Choroid plexus epithelial cell (primary cell): ENCODE measurements at regions not wholly inside any gene's neighbourhood (a gene's known extent, or its start where the extent isn't known, plus 50 kb on each side); places are given as distances from the start of the nearest gene placed in this dataset.

Source experiments
- DNase-seq: peaks from one replicate; pipeline ENCODE4 v3.0.0-alpha.2; 2010; ENCODE audit warnings: low read depth
- H3K4me3 ChIP-seq: 2 replicates; pipeline ENCODE4 v1.5.1; 2011; ENCODE audit warnings: low read depth, mild to moderate bottlenecking, control low read depth, low read length, moderate library complexity
- TF ChIP-seq, protein P1 (sequence below): conservative IDR thresholded peaks from 2 replicates; pipeline ENCODE4 v1.5.1; 2011; ENCODE audit warnings: low read depth, mild to moderate bottlenecking, control low read depth, inconsistent platforms, low read length, moderate library complexity

DNA sequence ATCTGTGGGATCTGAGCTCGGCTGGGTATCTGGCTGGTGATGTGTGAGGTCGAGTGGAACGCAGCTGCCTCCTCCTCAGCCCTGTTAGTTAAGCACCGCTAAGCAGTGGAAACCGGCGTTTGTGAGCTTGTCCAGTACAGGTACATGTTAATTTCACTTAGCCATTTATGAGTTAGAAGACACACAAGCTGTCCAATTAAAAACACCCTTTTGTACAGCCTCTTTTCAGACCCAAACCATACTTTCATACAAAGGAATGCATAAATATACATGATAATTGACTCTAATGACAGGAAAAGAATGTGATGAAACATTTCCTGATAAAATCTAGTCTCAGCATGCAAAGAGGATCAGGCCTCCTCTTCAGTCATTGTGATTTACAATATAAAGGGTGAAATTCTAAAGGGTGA, 163.6 kb upstream of the FAT1 start:
- H3K4me3 ChIP-seq, result no peak overlapping the region
- TF ChIP-seq, protein P1, sequence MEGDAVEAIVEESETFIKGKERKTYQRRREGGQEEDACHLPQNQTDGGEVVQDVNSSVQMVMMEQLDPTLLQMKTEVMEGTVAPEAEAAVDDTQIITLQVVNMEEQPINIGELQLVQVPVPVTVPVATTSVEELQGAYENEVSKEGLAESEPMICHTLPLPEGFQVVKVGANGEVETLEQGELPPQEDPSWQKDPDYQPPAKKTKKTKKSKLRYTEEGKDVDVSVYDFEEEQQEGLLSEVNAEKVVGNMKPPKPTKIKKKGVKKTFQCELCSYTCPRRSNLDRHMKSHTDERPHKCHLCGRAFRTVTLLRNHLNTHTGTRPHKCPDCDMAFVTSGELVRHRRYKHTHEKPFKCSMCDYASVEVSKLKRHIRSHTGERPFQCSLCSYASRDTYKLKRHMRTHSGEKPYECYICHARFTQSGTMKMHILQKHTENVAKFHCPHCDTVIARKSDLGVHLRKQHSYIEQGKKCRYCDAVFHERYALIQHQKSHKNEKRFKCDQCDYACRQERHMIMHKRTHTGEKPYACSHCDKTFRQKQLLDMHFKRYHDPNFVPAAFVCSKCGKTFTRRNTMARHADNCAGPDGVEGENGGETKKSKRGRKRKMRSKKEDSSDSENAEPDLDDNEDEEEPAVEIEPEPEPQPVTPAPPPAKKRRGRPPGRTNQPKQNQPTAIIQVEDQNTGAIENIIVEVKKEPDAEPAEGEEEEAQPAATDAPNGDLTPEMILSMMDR, result no peak
- peak; percentile 9 for DNase-seq

DNA sequence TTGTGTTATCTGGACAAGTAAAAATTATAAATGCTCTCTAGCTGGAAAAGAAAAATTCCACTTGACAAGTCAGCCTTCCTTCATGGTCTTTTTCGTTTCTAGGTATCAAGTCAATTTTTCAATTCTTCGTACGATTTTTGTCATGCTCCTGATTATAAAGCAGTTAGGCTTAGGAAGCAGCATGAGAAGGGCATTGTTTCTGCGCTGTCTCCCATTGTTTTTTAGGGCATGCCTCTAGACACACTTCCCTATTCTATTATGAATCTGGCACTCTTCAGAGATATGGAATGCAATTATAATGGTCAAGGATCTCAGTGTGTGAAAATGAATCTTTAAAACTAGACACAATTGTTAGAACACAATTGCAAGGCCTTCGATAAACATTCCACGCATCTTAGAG, 164.1 kb upstream of the FAT1 start:
- no peak overlapping the region for H3K4me3 ChIP-seq
- TF ChIP-seq, protein P1, result no peak

DNA sequence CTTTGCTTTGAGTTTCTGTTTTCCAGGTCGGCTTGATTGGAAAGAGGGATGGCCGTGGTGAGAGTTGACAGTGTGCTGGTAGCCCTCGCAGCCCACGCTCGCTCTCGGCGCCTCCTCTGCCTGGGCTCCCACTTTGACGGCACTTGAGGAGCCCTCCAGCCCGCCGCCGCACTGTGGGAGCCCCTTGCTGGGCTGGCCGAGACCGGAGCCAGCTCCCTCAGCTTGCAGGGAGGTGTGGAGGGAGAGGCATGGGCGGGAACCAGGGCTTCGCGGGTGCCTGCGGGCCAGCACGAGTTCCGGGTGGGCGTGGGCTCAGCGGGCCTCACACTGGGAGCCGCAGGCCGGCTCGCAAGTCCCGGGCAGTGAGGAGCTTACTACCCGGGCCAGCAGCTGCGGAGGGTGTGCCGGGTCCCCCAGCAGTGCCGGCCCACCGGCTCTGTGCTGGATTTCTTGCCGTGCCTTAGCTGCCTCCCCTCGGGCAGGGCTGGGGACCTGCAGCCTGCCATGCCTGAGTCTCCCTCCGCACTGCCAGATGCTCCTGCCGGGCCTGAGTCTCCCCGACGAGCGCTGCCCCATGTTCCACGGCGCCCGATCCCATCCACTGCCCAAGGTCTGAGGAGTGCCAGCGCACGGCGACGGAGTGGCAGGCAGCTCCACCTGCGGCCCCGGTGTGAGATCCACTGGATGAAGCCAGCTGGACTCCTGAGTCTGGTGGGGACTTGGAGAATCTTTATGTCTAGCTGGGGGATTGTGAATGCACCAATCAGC, 166.4 kb upstream of the FAT1 start:
- no peak overlapping the region for H3K4me3 ChIP-seq
- TF ChIP-seq, protein P1, result no peak
- DNase-seq, result no peak

More for the DNA sequence above, 164.1 kb upstream of the FAT1 start:
- no peak for DNase-seq

DNA sequence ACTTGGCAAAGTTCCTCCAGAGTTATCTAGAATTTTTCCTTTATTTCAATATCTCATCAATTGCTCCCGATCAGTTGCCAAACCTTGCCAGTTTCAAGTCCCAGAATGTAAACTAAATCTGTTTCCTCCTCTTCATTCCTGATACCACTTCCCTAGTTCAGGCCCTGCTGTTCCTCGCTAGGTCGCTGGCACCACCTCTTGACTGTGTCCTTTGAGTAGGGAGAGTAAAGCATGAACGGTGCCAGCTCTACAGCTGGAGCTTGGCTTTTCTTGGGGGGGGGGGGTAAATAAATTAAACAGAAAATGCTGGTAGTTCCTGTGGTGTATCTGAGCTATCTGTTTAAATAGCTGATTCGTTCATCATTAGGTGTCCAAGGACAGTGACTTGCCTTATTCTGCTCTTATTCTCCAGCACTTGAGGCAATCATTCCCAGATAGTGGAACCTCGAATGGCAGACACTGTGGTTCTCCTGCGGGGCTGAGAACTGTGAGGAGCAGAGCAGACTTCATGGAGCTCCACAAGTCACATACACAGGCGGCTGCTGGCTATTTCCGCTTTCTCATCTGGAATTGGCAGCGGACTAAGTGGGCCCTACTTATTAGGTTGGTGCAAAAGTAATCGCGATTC, 168.3 kb upstream of the FAT1 start:
- TF ChIP-seq, protein P1, result no peak
- DNase-seq, result no peak
- H3K4me3 ChIP-seq, result no peak overlapping the region

DNA sequence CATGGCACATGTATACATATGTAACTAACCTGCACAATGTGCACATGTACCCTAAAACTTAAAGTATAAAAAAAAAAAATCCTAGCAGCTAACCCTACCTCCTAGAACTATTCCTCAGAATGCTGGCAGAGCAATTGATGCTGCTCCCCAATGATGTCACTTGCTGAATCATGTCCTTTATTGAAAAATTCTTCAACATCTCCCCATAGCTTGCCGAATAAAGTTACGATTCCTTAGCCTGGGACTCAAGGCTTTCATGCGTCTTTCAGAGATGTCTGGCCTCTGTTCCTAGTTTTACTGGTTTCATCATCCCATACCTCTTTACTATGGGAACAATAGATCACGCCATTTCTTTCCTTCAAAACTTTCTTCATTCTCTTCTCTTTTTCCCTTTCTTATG, 174.7 kb upstream of the FAT1 start:
- no peak for DNase-seq
- TF ChIP-seq, protein P1, result no peak
- no peak overlapping the region for H3K4me3 ChIP-seq

DNA sequence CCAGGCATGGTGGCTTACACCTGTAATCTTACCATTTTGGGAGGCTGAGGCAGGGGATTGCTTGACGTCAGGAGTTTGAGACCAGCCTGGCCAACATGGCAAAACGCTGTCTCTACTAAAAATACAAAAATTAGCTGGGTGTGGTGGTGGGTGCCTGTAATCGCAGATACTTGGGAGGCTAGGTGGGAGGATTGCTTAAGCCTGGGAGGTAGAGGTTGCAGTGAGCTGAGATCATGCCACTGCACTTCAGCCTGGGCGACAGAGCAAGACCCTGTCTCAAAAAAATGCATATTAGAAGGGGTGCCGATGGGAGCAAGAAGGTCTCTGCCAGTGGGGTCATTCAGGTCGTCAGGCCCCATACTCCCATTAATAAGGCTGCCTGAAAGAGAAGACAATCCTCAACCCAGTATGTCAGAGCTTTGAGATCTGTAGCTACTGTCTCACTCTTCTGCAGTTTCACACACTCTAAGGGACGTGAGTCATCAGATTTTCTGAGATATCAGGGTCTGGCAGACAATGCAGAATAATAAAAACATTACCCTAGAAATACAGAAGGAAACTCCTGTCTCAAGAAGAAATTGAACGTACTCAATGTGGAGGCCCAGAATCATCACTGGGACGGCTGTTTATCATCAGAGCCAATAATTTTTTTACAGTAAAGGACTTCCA, 176.7 kb upstream of the FAT1 start:
- peak; percentile 88 for DNase-seq
- TF ChIP-seq, protein P1, result no peak
- no peak overlapping the region for H3K4me3 ChIP-seq
